Stimulated activated CD8-positive, alpha-beta memory T cell treated with anti-CD3 and anti-CD28 coated beads, Interleukin-7, amount 100 ng/mL, for 4 hours (primary cell): ENCODE measurements at regions not wholly inside any gene's neighbourhood (a gene's known extent, or its start where the extent isn't known, plus 50 kb on each side); places are given as distances from the start of the nearest gene placed in this dataset.
"Not testable (repeated sequence)": the region's sequence is repeated elsewhere in the genome, so short reads cannot be mapped to it uniquely, and the experiment has no call there.

Experiments used
- DNase-seq, 2 donors: peaks; one replicate each; pipeline ENCODE4 v3.0.0-alpha.2; 2020; ENCODE audit warnings: low read depth in 2 of 2

DNA sequence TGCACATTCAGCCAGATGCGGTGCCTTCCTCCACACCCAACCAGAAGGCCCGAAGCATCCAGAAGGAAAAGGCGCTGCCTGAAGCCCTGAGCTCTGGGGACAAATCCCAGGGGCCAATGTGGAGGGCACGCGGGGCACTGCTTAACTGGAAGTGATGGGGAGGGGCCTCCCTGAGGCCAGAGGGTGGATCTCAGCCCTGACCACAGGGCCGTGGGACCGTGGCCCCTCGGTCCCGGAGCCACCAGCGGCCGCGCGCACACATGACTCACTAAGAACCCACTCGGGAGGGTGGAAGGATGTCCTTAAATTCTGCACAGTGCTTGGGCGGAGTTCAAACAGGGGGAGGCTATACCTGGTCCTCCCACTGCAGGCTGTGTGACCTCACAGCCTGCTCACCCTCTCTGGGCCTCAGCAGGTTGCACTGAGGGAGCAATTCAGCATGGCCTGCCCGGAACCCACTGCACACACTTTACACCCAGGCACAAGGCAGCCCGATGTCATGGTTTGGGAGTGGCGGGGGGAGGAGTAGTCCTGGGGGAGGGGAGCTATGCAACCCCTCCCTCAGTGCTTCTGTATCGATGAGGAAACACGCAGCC, 89.5 kb downstream of the RFLNA start:
- no peak for DNase-seq

DNA sequence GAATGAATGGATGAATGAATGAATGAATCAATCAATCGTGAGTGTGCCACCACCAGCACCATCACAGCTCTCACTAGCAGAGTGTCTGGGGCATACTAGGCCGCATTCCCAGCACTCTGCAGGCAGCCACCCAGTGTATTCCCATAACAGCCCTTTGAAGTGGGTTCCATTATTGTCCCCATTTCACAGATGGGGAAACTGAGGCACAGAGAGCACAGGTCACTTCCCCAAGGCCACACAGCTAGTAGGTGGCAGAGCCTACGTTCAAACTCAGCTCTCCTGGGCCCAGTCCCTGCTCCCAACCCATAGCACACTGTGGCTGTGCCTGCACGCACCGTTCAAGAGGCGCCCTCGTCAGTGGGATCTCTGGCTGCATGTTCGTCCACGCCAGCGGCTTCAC, 88.1 kb downstream of the RFLNA start:
- DNase-seq = no peak

DNA sequence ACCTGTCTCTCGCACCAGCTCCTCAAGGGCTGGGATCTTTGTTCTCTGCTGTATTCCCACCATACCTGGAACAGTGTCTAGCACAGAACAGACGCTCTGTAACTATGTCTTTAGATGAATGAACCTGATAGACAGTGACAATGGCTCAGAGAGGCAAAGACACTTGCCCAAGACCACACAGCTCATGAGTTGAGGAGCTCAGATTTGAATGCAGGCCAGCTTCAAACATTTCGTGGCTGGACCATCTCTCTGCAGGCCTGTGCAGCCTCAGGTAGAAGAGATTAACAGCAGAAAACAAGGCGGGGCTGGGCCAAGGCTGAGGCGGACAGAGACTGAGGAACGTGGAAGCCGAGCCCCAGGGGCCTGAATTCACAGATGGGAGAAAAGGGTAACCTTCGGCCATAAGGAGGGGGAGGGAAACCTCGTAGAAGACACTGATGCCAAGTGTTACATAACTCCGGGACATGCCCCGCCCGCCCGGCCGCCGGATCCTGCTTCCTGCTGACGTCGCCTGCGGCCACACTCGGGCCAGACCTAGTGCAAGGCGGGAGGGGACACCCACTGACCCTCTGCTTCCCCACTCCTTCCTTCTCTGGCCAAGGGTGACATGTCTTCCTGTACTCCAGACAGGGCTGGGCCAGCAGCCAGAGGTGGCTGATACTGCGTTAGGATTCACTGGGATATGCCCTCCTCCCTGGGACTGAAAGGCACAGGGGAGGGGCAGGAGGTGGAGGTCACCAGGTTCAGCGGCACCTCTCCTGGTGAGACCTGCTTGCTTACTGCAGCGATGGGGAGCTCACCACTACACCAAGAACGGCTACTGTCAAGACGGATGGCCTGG, 86.8 kb downstream of the RFLNA start:
- DNase-seq = no peak

DNA sequence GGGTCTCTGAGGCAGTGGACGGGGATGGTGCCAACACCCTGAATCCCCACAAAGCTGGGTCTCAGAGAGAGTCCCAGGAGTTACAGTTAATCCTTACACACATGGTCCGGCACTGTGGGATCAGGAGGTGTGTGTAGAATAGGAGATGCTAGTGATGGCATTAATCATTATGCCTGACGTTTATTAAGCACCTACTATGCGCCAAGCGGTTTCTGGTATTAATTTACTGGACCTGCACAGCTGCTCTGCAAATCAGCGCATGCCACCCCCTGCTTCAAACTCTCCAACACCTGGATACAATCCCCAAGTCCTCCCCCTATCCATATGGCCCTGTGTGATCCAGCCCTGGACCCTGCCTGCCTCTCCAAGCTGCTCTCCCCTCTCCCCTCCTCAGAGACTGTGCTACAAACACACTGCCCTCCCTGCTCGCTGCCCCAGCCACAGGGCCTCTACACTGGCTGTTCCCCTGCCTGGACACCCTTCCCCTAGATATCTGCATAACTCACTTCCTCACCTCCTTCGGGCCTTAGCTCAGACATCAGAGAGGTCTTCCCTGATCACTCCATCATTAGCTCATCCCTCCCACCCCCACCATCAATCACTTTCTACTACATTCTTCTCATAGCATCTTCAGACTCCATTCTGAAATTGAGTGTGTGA, 86.0 kb downstream of the RFLNA start:
- DNase-seq = no peak

DNA sequence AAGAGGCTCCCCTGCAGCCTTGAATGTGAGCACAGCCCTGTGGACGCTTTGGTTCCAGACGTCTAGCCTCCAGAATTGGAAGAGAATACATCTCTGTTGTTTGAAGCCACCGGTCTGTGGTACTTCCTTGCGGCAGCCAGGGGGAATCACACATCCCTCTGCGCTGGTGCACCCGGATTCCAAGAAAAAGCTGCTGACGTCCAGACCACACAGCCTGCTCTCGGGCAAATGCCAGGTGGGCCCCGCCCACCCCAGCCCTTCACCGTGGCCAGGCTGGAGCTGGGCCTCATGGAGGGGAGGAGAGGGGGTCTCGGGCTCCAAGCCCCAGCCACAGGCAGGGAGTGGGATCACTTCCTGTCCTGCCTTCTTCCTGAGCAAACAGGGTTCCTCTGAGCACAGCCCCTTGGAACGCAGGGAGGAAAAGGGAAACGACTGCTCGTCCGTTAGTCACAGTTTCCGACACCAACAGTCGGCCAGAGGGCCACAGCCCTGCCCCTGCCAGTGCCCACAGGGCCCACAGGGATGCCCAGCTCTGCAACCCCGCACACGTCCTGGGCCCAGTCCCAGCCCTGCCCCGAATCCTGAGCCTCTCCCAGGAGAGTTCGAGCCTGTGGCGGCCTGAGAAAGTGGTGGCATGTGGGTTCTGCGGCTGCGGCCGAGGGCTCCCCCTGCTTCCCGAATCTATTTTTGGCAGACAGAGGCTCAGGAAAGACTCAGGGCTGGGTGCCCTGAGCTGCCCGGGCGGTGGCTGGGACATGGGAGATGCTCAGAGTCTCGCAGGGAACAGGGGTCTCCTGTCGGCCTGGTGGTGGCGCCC, 85.3 kb downstream of the RFLNA start:
- no peak for DNase-seq

DNA sequence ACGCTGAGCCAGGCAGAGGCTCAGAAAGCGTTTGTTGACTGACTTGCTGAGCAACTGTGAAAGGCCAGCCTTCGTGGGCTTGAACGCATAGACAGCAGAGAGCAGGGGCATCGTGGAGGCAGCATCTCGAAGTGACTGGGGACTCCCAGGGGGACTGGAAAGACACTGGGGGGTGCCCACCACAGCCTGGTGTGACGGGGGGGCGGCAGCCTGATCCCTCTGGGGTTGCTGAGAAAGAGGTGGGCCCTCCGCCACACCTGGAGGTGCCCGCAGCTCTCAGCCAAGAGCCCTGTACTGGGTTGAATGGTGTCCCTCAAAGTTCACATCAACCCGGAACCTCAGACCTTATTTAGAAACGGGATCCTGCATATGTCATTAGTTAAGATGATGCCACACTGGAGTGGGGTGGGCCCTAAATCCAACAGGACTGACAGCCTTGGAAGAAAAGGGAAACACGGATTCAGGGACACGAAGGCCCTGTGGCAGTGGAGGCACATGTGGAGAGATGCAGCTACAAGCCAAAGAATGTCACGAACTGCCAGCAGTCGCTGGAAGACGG, 84.6 kb downstream of the RFLNA start:
- DNase-seq = no peak

DNA sequence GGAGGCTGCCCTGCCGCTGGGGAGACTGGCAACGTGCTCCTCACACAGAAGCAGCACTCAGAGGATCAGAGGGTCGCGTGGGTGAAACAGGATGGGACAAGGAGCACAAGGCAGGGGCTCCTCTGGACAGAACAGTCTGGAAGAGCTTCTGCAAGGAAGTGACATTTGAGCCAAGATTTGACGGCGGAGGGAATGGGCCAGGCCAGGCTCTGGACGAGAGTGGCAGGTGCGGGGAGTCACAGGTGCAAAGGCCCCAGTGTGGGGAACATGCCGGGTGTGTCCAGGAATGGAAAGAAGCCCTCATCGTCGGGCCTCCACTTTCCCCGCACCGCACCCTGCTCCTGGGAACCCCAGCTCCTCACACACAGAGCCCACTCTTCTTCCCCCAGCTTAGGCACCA, 84.0 kb downstream of the RFLNA start:
- DNase-seq = no peak

DNA sequence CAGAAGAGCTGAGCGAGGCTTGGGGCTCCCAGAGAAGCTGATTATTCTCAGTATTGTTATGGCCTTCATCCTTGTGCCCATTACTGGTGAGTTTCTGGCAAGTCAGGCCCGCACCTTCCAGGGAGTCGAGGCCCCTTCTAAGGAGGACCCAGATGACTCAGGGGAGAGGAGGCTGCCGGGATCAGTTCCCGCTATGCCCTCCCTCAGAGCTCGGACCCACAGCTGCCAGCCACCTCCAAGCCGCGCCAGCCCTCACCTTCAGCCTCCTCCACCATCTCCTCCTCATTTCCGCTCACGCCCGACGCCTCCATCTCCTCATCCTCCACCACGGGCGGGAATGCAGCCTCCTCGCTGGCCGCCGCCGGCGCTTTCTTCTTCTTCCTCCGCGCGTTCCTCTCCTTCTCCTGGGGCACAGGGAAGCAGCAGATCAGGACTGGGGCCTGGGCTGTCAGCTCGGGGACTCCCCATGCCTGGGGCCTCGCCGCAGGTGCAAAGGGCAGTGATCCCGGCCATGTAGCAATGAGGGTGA, 83.2 kb downstream of the RFLNA start:
- DNase-seq = no peak

DNA sequence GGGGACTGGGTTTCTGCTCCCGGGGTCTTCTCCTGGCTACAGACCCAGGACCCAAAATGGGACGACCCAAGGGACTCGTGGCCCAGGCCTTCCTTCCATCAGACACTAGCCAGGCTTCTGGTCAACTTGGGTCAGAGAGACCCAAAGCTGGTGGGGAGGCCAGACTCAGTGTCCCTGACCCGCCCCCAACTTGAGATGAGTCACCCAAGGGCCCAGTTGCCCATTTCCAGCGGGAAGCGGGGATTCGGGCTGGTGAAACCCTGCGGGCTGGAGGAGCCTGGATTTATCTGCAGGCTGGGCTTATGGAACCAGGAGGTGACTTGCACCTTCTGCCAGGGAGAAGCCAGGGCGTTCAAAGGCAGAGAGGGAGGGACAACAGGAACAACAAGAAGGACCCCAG, 81.5 kb downstream of the RFLNA start:
- DNase-seq = no peak

DNA sequence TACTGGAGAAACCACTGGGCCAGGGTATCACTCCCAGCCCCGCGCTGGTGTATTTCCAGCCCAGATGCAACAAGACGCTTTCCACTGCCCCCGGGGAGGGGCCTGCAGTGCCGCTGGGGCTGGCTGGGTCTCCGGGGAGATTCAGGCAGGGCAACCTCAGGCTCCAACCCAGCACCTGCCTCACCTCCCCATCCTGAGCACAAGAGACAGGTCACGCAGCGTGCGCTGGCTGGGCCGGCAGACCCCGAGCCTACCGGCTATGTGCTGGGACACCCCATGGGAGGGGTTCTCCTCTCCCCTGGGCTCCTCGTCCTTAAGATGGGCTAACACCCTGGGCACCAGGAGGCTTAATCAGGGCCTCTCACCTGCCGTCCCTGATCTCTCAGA, 80.9 kb downstream of the RFLNA start:
- no peak for DNase-seq

DNA sequence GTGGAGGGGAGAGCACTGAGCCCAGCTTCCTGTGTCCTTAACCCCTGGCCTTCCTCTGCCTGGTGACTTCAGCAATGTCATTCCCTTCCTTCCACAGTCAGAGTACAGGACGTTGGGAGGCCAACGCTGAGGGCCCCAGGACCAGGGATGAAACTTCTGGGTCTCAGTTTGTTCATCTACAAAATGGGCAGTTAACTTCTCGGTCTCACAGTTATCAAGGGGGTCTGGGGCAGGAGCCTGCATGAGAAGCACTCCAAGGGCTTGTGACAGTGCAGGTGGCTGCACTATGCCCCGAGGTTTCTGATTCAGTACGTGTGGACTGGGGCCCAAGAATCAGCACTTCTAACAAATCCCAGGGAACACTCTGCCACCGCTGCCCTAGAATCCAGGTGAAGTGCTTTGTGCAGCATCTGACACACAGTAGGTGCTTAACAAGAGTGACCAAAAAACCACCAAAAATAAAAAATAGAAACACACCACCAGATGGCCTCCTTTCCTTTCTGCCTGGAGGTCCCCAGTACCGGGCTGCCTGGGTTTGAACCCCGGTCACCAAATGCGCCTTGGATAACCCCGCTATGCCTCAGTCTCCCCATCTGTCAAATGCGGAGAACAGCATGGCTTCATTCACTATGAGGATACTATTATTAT, 80.4 kb downstream of the RFLNA start:
- DNase-seq = no peak

DNA sequence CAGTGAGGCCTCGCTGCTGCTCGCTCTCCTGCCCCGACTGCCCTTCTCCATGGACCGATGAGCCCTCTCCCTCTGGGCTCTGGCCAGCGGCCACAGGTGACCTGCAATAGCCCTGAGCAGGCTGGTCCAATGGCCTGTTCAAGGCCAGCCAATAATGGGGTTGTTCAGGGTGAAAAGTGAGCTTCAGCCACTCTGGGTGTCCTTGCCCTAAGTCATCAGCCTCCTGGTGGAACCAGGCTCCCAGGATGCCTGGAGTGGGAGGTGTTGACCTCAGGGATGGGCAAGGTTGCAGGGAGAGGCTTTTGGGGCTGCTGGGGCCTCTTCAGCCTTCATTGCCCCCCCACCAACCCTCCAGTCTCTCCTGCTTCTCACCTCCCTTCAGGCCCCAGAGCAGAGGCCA, 79.7 kb downstream of the RFLNA start:
- DNase-seq = no peak

DNA sequence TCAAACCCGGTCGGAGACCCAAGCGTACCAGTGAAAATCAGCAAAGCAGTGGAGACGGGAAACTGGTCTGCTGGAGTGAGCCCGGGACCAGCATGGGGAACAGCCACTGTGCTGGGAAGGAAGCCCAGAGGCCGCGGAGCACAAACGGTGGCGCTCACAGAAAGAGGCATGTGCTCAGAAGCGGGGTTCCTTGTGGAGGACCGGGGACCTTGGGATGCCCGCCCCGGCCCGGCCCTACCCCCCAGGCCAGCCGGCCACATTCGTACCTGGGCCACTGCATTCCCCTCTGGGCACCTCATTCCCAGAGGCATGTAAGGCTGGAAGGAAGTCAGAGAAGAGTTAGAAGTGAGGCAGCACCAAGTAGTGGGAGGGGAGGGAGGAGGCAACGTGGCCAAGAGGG, 79.3 kb downstream of the RFLNA start:
- DNase-seq = no peak

DNA sequence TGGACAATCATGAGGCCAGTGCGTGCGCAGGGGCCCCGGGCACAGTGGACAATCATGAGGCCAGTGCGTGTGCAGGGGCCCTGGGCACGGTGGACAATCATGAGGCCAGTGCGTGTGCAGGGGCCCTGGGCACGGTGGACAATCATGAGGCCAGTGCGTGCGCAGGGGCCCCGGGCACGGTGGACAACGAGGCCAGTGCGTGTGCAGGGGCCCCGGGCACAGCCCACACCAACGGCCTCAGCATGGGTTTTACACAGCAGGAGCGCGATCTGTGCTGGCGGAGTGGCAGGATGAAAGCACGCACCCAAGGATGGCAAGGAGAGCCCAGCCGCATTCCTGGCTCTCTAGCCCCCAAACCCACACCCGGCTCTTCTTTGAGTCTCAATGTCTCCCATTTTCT, 78.8 kb downstream of the RFLNA start:
- DNase-seq = not testable (repeated sequence)

DNA sequence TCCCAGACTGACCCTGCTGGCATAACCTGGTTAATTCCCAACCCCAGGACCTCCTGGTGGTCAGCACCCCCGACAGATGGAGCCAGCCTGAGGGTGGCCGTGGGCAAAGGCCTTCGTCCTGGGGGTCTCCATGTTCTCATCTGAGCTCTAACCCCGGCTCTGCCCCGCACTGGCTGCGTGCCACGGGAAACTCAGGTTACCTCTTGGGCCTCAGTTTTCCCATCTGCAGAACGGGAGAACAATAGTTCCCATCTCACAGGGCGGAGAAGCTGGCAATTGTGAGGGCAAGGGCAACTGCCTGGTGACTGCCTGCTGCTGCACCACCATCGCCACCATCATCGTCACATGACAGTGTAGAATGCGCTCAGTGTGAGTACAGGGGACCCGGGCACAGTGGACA, 77.9 kb downstream of the RFLNA start:
- DNase-seq = no peak

DNA sequence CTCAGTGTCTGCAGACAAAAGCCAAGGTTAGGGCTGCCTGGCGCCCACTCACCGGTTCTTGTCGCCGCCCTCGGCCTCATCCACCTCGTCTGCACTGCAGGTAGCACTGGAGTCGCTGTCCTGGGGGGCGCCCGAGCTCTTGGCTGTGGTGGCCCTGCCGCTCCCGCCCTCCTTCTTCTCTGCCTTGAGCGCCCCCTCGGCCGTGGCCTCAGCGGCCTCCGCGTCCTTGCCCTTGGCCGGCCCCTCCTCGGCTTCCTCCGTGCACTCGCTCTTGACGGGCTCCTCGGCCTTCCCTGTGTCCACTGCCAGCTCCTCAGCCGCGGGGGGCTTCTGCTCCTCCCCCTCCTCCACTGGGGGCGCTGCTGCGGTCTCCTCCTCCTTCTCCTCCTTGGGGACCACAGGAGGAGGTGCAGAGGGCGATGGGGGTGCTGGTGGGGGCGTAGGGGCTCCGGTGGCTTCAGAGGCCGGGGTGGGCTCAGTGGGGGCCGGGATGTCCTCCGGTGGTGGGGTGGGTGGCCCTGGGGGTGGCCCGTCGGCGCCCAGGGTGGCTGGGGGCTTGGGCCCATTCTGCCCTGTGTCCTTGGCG, 77.2 kb downstream of the RFLNA start:
- DNase-seq = no peak

DNA sequence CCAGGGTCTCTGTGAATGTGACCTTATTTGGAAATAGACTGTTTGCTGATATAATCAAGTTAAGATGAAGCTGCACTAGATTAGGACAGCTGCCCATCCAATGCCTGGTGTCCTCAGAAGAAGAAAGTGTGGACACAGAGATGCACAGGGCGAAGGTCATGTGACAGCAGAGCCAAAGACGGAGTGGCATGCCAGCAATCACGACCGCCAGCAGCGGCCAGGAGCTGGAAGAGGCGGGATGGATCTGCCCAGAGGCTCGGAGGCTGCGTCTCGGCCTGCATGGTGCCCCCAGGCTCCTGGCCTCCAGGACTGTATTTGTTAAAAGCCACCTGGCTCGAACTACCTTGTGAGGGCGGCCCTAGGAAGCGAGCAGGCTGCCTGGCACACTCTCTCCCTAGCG, 76.5 kb downstream of the RFLNA start:
- no peak for DNase-seq

DNA sequence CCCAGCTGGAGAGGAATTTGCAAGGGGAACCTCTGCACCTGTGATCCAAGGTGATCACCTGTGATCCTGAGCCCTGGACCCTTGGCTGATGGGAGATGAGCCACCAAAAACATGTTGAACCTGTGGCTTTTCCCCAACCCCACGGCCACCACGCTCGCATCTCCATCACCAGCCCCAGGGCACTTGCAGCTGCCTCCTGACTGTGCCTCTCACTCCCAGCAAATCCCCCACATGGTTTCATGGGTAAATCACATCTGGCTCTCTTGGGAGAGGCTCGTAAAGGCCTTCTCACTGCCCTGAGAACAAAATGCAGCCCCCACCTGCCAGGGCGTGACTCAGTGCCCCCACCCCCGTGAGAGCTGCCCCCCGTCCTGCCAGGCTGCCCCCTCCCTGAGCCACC, 76.0 kb downstream of the RFLNA start:
- DNase-seq = no peak

DNA sequence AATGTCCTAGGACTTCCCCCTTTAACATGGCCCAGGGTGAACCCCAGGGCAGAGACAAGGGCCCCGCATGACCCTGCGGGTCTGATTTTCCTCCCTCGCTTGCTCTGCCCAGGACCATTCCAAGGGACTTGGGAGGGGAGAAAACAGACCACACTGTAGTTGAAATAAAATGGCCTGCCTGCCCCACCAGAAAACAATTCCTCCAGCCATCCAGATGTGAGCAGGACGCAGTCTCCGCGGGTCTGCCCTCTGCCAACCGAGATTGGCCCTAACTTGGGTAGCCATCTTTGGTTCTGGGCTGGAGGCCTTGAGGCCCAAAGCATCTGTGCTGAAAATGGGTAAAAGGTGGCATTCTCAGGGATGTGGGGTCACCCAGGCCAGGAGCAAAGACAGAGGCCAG, 75.5 kb downstream of the RFLNA start:
- no peak for DNase-seq

DNA sequence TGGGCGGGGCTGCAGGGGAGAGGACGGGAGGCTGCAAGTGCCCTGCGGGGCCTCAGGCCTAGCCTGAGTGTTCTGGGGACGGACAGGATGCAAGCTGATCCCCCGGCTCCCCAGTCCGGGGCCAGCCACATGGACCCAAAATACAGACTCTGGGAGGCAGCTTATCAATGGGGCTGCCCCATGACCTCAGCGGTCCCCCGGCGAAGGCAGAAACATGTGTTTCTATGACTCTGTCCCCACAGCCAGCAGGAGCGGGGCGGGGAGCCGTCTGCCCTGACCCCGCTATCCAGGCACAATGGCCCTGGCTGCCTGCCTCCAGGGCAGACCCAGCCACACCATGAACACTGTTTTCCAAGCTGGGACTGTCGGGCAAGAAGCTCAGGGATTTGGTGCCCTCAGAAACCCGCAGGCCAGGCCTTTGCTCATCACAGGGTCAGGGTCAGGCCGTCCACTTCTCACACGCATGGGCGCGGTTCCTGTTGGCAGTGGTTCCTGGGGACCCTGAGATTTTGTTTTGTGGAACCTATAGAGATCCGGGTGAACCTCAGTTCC, 75.0 kb downstream of the RFLNA start:
- no peak for DNase-seq
